MV-4-11 (cell line): ENCODE measurements at regions not wholly inside any gene's neighbourhood (a gene's known extent, or its start where the extent isn't known, plus 50 kb on each side); places are given as distances from the start of the nearest gene placed in this dataset.
"Not testable (repeated sequence)": the region's sequence is repeated elsewhere in the genome, so short reads cannot be mapped to it uniquely, and the experiment has no call there.

Experiments used
- DNase-seq: peaks from one replicate; lab custom pipeline; 2025; lab: John Stamatoyannopoulos, UW

GRCh38 chr2:64795024-64795592, 141.4 kb upstream of the SERTAD2 start:
- no peak for DNase-seq

DNA sequence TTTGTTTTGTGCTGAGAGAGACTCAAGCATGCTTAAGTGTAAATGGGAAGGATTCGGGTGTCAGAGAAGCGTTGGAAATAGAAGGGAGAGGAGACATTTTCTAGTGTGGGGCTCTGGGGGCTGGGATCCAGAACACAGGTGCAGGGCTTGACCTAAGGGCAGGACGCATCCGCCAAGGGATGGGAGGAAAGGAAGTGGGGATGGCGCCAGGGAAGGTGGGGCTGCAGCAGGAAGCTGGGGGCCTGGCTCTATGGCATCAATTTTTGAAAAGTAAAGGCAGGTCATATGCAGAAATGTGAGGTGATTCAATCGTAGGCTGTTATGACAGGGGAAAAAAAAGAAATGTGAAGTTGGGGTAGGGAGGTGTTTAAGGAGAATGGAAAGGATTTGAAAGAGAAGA, 143.2 kb upstream of the SERTAD2 start:
- no peak for DNase-seq

- no peak for DNase-seq
These were observed 144.3 kb upstream of the SERTAD2 start for GRCh38 chr2:64797881-64798575.

- DNase-seq, result no peak
These were observed 146.0 kb upstream of the SERTAD2 start for GRCh38 chr2:64799592-64800252.

DNA sequence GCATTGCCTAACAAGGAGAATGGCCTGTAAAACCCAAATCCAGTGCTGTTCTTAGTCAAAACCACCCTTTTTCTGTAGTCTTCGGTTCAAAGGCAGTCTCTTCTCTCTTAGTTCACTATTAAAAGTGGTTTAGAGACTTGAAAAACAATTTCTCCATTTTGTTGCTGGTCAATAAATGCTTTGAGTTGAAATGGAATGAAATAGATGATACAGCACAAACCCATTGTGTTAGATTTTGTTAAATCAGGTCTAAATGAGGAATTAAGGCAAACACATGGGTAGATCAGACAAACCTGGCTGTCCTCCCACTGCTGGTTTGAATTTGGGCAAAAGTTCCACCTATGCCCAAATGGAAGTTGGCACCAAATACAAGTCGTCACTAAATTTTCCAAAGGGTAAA, 150.1 kb upstream of the SERTAD2 start:
- DNase-seq, result no peak

DNA sequence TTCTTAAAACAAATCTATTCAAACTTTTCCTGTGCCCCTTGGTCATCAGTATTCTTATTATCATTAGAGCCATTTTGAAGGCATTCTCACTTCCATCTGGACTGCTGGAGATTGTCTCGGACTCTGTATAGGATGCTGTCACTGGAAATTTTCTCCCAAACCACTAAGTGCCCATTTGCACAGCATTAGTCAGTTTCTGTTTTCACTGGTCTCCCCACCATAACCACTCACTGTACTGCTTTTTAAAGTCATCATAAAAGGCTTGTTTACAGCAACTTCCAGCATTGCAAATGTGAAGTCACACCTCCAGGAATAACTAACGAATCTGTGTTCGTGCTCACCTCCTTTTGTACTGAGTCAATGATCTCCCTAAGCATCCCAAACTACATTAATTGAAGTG, 150.9 kb upstream of the SERTAD2 start:
- no peak for DNase-seq

DNA sequence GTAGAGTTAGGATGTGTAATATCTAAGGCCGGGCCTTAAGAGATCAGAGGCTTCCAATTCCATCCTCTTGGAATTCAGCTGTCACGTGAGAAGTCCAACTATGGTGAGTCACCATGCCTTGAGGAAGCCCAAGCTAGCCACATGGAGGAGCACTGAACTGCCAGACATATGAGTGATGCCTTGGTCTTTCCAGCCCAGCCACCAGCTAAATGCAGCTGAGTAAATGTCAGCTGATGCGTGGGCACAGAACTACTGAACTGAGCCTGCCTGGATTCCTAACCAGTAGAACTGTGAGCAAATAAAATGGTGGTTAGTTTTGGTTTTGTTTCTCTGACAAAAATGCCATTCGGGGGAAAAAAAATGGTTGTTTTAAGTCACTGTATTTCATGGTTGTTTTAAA, 153.7 kb upstream of the SERTAD2 start:
- DNase-seq, result peak; percentile 54

- no peak for DNase-seq
These were observed 154.4 kb upstream of the SERTAD2 start for GRCh38 chr2:64808092-64808491.

GRCh38 chr2:64808754-64809153, 155.0 kb upstream of the SERTAD2 start:
- no peak for DNase-seq

DNA sequence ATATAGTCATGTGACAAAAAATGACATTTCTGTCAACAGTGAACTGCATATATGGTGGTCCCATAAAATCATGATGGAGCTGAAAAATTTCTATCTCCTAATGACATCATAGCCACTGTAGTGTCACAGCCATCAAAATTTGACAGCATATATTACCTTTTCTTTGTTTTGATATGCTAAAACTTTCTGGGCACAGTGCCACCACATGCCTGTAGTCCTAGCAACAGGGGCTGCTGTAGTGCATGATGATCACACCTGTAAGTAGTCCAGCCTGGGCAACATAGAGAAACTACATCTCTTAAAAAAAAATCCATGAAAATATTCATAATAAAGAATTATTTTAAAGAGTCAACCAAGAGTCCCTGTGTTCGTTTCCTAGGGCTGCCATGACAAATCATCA, 155.5 kb upstream of the SERTAD2 start:
- no peak for DNase-seq

DNA sequence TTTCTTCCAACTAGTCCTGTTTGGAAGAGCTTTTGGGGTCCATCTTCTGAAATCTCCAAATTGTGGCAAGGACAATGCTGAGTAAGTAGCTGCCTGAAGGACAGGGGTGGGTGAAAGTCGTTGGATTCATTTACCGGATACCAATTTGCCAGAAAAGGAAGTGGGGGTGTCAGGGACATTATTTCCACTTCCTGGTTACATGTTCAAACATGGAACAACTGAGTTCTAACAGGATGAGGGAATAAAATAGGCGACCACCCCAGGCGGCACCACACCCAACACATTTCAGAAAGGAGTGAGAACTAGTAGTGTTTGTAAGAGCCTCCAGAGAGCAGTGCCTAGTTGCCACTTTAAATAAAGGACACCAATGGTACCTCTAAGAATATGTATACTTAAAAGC, 158.6 kb upstream of the SERTAD2 start:
- DNase-seq, result peak; percentile 28

- DNase-seq, result no peak
These were observed 160.3 kb upstream of the SERTAD2 start for GRCh38 chr2:64814007-64814406.

DNA sequence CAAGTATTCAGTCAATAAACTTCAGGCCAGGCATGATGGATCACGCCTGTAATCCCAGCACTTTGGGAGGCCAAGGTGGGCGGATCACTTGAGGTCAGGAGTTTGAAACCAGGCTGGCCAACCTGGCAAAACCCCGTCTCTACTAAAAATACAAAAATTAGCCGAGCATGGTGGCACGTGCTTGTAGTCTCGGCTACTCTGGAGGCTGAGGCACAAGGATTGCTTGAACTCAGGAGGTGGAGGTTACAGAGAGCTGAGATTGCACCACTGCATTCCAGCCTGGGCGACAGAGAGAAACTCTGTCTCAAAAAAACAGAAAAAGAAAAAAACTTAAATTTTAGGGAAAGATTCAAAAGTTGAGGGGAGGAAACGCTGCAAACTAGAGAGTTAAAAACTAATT, 162.8 kb upstream of the SERTAD2 start:
- DNase-seq, result not testable (repeated sequence)

GRCh38 chr2:64817453-64817852, 163.7 kb upstream of the SERTAD2 start:
- DNase-seq, result no peak

GRCh38 chr2:64818664-64819060, 164.9 kb upstream of the SERTAD2 start:
- no peak for DNase-seq

DNA sequence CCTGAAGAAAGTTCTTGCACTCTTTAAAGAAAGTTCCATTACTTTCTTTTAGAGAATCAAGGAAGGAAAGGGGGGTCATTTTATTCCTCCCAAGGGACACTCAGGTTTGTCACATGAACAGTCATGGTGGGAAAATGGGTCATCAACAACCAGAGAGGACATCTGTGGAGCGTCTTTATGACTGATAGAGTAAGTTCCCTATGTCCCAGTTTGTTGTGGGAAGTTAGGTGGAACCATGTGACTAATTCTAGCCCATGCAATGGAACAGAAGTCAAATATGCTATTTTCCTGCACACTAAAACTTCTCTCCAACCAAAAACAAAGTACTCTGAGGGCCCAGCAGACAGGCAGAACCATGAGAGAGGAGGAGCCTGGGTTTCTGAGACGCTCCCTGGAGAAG, 165.6 kb upstream of the SERTAD2 start:
- DNase-seq, result no peak

DNA sequence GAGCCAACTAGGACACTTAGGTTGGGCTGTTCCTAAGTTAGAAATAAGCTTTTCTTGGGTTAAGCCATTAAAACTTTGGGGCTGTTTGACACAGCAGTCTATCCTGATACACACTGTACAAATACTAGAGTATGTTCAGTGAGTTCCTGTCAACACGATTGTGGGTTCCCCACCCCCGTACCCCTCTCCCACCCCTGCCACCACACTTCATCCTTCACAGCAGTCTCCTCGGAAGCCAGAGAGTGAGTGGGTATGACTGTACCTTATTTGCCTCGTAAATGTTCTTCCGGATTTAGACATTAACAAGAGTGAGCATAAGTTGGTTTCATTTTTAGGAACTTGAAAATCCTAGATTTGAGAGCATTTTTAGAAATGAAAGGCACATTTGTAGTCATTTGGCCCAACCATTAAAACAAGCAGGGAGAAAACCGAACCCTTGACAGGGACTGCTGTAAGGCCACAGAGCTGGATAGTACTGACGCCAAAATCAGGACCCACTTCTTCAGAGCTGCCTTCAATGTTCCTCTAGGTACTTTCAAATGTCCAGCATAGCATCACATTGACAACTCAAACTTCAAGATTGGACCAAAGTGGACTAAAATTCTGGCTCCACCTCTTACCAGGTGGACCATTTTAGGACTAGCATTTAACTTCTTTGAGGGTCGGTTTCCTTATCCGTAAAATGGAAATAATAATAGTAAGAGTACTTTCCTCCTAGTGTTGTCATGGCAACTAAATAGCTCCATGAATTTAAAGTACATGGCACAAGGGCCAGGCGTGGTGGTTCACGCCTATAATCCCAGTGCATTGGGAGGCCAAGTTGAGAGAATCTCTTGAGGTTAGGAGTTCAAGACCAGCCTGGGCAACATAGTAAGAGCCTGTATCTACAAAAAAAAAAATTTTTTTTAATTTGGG, 166.3 kb upstream of the SERTAD2 start:
- DNase-seq, result no peak

DNA sequence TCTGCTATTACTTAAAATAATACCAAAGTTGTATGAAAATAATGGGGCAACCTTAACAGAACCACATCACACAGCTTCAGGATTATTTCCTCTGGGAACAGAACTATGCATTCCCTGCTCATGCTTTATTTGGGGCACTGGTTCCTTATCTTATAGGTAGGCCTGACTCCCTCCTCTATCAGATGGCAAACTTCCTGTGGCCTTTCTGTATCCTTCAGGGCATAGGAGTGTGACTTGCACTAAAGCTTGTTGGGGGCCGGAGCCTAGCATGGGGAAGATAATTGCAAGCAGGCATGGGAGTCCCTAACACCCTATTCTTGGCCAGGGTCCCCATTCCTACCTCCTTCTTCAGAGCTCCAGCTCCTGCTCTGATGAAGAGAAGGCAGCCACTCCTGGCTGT, 167.2 kb upstream of the SERTAD2 start:
- DNase-seq, result no peak

GRCh38 chr2:64823794-64824193, 165.4 kb upstream of the SLC1A4 start:
- DNase-seq, result no peak

- DNase-seq, result no peak
These were observed 163.2 kb upstream of the SLC1A4 start for GRCh38 chr2:64825831-64826491.

DNA sequence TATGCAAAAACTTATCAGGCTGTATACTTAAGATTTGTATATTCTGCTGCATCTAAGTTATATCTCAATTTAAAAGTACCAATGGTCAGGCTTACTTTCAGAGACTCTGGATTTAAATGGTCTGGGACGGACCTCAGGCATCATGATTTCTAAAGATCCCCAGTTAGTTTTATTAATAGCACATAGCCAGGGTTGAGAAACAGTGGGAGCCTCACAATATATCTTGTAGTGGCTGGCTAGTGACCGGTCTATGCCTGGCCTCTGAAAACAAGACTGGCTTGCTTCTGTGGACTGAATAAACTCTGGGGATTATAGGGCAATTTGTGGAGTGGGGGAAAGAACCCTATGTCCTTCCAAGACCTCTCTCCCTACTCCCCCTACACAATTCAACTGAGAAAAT, 162.5 kb upstream of the SLC1A4 start:
- no peak for DNase-seq

GRCh38 chr2:64828261-64828660, 160.9 kb upstream of the SLC1A4 start:
- DNase-seq, result no peak
